ENCODE measurements at regions not wholly inside any gene's neighbourhood (a gene's known extent, or its start where the extent isn't known, plus 50 kb on each side); places are given as distances from the start of the nearest gene placed in this dataset.
"Not testable (repeated sequence)": the region's sequence is repeated elsewhere in the genome, so short reads cannot be mapped to it uniquely, and the experiment has no call there.

DNA sequence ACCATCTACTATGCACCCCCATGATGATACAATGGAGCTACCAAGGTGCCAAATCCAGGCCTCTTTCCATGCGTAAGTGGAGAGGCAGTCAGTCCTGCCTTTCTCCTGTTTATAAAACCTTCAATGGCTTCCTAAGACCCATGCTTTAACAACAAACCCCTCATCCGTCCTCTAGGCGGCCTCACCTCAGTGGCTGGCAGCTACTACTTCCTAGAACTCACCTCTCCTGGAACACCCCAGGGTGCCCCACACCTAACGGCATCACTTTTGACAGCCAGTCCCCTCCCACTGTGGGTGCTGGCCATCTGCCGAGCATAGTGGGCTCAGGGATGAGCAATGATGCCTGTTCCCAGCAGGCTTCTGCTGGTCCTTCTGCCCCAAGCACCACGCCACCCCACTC lies 80.0 kb upstream of the TAB2 start:
- H3K4me3 ChIP-seq (ENCODE audit: low read depth, low read length): no peak overlapping the region
- no peak for TF ChIP-seq CTCF (IDR thresholded peaks at IDR 0.05; ENCODE audit: insufficient read depth, low read length)
- no peak for DNase-seq (ENCODE audit: low read depth)

DNA sequence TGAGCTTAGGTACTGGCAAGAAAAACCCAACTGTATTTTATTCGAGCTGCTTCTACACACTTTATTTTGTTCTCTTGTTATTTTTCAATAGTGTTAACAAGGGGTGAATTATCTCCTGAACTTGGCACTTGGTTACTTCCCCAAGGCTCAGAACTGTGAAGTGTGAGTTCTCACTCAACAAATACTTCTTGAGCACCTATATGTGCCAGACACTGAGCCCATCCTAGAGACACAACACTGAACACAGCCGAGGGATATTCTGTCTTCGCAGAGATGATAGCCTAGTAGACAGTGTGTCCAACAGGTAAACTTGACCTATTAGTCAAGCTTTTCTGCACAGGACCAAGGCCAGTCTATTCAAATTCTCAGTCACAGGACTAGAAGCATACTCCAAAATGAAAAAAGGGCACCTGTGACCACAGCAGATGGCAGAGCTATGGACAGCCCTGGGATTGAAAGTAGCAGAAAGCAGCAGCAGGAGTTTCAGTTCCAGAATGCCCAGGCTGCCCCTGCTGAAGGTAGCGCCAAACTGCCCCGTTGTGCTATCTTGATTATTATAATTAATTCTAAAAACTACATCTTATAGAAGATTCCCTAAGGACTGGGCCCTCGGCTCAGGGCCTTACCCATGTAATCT lies 77.8 kb upstream of the TAB2 start:
- H3K4me3 ChIP-seq (ENCODE audit: low read depth, low read length): no peak overlapping the region
- DNase-seq (ENCODE audit: low read depth): no peak
- TF ChIP-seq CTCF (IDR thresholded peaks at IDR 0.05; ENCODE audit: insufficient read depth, low read length): no peak

- DNase-seq (ENCODE audit: low read depth): peak; percentile 27
- H3K4me3 ChIP-seq (ENCODE audit: low read depth, low read length): no peak overlapping the region
- TF ChIP-seq CTCF (IDR thresholded peaks at IDR 0.05; ENCODE audit: insufficient read depth, low read length): no peak
Measured at GRCh38 chr6:149242883-149243282, 74.6 kb upstream of the TAB2 start.

DNA sequence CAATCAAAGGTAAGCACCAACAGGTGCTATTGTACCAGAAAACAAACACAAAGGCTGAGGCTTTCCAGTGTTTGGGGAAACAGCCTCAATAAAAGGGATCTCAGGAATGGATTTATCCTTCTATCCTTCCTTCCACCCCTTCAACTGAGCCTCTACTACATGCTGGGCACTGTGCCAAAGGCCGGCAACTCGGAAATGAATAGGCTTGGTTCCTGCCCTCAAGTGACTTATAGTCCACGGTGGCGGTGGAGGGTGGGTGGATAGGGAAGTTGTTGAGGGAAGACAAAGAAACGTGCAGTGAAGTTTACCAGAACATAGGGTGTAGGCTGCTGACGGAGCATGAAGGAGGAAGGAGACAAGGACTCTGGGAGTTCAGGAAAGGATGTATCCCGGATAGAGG lies 73.4 kb upstream of the TAB2 start:
- DNase-seq (ENCODE audit: low read depth): no peak
- no peak for TF ChIP-seq CTCF (IDR thresholded peaks at IDR 0.05; ENCODE audit: insufficient read depth, low read length)
- no peak overlapping the region for H3K4me3 ChIP-seq (ENCODE audit: low read depth, low read length)

DNA sequence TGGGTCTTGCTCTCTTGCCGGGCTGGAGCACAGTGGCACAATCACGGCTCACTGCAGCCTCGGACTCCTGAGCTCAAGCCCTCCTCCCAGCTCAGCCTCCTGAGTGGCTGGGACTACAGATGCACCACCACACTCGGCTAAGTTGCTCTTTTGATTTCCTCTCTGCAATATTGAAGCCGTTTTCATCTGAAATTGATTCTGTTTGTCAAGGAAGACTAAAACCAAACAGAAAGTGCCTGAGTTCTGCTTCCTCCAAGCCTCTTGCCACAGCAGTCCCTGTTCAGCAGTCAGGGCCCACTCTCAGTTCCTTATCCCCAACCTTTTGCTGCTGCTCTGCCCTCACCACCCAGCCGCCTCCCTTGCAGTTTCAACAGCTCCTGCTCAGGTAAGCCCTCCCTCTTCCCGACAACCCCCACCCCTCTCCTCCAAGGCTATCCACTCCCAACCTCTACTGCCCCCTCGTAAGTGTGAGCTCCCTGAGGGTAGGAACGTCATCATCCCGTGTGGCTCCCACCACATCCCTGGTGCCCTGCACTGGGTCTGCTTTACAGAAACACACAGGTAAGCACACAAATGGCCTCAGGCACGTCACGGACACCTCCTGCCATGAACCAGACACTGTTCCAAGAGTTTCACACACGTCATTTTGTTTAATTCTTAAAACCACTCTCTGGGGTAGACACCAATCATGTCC lies 70.7 kb upstream of the TAB2 start:
- TF ChIP-seq CTCF (IDR thresholded peaks at IDR 0.05; ENCODE audit: insufficient read depth, low read length): no peak
- no peak for DNase-seq (ENCODE audit: low read depth)
- H3K4me3 ChIP-seq (ENCODE audit: low read depth, low read length): no peak overlapping the region

DNA sequence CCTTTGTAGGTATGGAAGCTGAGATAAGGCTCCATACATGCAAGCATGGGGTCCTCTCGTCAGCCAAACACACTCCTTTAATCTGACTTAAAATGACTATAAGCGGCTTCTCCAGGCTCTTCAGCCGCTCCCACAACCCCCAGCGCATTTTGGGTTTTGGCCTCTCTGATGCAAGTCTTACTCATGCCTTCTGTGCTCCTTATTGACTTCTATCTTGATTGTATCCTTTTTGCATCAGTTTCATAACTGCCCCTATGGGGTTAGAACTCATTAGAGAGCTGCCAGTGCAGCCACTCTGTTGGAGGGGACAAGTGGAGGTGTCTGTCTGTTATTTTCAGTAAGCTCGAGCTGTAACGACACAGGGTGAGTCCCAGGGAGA lies 70.1 kb upstream of the TAB2 start:
- DNase-seq (ENCODE audit: low read depth): no peak
- no peak for TF ChIP-seq CTCF (IDR thresholded peaks at IDR 0.05; ENCODE audit: insufficient read depth, low read length)
- no peak overlapping the region for H3K4me3 ChIP-seq (ENCODE audit: low read depth, low read length)

DNA sequence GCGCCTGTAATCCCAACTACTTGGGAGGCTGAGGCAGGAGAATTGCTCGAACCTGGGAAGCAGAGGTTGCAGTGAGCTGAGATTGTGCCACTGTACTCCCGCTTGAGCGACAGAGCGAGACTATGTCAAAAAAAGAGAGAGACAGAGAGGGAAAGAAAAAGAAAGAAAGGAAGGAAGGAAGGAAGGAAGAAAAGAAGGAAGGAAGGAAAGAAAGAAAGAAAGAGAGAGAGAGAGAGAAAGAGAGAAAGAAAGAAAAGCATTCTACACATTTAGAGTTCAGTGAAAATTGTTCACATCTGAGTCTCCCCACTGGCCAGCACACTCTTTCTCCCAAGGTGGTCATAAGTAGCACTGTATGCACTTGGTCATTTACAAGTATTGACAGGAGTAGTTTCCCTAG lies 69.2 kb upstream of the TAB2 start:
- H3K4me3 ChIP-seq (ENCODE audit: low read depth, low read length); DNase-seq (ENCODE audit: low read depth): not testable (repeated sequence)
